ENCODE measurements at regions not wholly inside any gene's neighbourhood (a gene's known extent, or its start where the extent isn't known, plus 50 kb on each side); places are given as distances from the start of the nearest gene placed in this dataset.

DNA sequence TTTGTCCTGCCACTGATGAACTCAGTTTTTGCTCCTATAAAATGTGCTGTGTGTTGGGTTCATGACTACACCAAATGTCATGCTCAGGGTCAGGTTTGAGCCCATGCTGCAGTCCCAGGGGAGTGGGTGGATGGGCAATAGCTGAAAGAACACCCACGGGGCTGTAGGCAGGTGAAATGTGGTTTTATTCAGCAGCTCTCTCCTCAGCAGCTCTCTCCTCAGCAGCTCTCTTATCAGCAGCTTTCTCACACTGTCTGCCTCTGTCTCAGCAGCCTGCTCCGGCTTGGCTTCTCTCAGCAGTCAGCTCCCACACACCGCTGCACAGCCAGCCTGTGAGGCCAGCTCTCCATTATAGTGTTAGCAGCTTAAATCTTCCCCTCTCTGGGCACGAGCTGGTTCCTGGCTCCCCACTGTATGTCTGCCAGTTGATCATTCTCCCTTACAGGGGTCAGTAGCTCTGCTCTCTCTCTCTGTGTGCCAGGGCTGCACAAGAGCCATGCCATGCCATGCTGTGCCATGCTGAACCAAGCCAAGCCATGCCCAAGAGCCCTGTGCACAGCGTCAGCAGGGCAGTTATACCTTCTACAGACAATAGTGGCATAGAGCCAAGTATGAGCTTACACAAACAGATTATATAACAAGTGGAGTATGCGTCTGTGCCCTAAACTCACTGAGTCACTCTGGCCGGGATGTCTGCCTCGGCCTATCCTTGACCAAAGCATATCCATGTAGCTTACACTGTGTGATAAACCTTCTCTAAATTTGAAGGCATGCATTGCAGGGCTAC, 303.3 kb upstream of the TMPO start:
- DNase-seq (ENCODE audit: low read depth) = peak; percentile 33
- no peak overlapping the region for H3K4me3 ChIP-seq (ENCODE audit: low read depth, low read length)
- TF ChIP-seq, protein P1, sequence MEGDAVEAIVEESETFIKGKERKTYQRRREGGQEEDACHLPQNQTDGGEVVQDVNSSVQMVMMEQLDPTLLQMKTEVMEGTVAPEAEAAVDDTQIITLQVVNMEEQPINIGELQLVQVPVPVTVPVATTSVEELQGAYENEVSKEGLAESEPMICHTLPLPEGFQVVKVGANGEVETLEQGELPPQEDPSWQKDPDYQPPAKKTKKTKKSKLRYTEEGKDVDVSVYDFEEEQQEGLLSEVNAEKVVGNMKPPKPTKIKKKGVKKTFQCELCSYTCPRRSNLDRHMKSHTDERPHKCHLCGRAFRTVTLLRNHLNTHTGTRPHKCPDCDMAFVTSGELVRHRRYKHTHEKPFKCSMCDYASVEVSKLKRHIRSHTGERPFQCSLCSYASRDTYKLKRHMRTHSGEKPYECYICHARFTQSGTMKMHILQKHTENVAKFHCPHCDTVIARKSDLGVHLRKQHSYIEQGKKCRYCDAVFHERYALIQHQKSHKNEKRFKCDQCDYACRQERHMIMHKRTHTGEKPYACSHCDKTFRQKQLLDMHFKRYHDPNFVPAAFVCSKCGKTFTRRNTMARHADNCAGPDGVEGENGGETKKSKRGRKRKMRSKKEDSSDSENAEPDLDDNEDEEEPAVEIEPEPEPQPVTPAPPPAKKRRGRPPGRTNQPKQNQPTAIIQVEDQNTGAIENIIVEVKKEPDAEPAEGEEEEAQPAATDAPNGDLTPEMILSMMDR (conservative IDR thresholded peaks at IDR 0.05; ENCODE audit: low read depth, low read length) = no peak

DNA sequence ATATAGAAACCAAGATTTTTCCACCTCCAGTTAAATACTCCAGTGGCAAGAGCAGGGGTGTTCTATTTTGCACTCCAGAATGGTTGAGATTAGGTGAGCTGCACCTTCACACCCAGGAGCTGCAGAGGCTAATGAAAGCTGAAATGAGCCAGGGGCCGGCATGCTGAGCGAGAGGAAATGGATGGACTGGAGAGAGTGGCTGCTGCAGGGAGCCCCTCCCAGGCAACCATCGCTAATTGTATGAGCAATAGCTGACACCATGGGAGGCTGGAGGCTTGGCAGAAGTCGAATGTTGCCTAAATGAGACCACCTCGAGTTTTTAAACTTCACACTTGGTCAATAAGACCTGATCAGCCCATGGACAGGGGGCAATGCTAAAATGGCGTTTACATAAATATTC, 301.8 kb upstream of the TMPO start:
- H3K4me3 ChIP-seq (ENCODE audit: low read depth, low read length) = no peak overlapping the region
- TF ChIP-seq, protein P1 (conservative IDR thresholded peaks at IDR 0.05; ENCODE audit: low read depth, low read length) = no peak
- no peak for DNase-seq (ENCODE audit: low read depth)

DNA sequence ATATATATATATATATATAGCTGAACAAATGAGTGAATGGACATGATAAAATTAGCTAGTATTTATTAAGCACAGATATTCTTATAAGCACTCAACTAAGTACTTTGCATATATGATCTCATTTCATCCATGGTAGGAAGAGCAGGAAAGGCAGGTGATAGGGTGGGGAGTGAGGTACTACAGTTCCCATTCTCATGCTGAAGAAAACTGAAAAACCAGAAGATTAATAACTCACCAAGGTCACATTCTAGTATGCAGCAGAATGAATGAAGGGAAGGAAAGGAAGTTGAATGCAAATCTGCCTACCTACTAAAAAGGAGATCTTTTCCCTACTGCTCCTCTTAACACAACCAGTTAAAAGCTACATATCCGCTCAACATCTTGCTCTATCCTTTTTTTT, 298.1 kb upstream of the TMPO start:
- TF ChIP-seq, protein P1 (conservative IDR thresholded peaks at IDR 0.05; ENCODE audit: low read depth, low read length) = no peak
- no peak for DNase-seq (ENCODE audit: low read depth)
- no peak overlapping the region for H3K4me3 ChIP-seq (ENCODE audit: low read depth, low read length)

DNA sequence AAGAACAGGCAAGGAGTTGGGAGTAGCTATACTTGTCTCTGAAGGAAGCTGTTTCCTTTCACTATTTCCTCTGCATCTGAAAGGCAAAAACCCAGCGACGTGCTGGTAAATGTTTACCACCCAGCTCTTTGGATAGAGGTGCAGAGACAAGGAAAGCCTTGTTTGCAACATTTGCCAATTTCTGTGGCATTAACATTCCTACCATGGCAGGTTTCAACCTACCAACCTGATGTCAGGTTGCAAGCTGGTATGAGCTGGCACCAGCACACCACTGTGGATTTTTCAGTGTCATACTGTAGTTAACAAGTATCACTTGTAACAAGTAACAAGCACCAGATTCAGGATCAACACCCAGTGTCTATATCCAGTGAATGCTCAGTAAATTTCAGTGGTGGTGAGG, 294.8 kb upstream of the TMPO start:
- no peak for DNase-seq (ENCODE audit: low read depth)
- TF ChIP-seq, protein P1 (conservative IDR thresholded peaks at IDR 0.05; ENCODE audit: low read depth, low read length) = no peak
- H3K4me3 ChIP-seq (ENCODE audit: low read depth, low read length) = no peak overlapping the region

DNA sequence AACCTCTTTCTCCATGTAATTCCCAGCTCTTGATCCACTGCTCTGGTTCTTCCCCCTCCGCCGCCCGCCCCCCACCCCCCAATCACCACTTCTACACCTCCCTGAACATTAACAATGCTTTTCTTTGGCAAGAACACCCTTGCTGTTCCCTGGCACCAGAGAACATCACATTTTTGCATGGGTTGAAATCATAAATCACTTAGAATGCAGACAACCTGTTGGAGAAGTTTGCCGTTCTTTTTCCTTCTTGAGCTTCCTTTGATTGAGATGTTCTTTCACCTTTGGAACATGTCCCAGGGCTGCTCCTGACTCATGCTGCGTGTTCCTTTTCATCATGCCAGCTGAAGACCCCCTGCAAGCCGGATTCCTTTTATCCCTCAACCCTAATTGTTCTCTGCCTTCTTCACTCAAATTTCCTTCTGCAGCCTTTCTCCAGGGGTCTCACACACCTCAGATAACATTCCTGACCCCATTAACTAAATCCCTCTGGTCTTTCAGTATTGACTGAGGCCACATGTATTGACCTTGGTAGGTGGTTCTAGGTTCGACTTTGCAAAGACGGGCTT, 294.1 kb upstream of the TMPO start:
- H3K4me3 ChIP-seq (ENCODE audit: low read depth, low read length) = no peak overlapping the region
- TF ChIP-seq, protein P1 (conservative IDR thresholded peaks at IDR 0.05; ENCODE audit: low read depth, low read length) = no peak
- no peak for DNase-seq (ENCODE audit: low read depth)

DNA sequence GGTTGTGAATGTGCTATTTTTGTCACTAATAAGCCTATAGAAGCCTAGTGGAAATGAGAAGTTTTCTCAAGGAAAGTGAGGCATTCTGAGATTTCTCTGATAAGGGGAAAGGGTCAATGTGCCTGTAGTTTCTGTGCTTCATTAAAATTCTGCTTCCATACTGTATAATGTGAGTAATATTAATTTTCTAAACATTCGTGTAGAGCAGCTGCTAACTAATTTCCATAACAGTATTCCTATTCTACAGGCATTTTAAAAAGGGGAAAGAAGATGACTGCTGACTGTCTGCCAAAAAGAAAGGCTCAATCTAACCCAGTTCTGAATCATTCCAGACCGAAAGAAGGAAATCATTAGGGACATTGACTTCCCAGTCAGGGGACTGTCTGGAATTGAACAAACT, 293.3 kb upstream of the TMPO start:
- TF ChIP-seq, protein P1 (conservative IDR thresholded peaks at IDR 0.05; ENCODE audit: low read depth, low read length) = no peak
- DNase-seq (ENCODE audit: low read depth) = no peak

More for the DNA sequence above, 293.3 kb upstream of the TMPO start:
- H3K4me3 ChIP-seq (ENCODE audit: low read depth, low read length) = no peak overlapping the region
